ENCODE measurements at regions not wholly inside any gene's neighbourhood (a gene's known extent, or its start where the extent isn't known, plus 50 kb on each side); places are given as distances from the start of the nearest gene placed in this dataset.

GRCh38 chr12:108060903-108061302 is 68.2 kb upstream of the WSCD2 start:
- H3K4me1 Mint-ChIP-seq = no peaks in the 10 kb centered on the region
- no peak for DNase-seq (ENCODE audit: low read depth, low spot score)
- H3K36me3 Mint-ChIP-seq (ENCODE audit: low read depth) = no peaks in the 10 kb centered on the region
- H3K9me3 Mint-ChIP-seq = no peaks in the 10 kb centered on the region
- H3K27ac Mint-ChIP-seq (ENCODE audit: unreplicated experiment) = no peak overlapping the region
- peaks cover 48% of the 10 kb centered on the region for H3K27me3 Mint-ChIP-seq (ENCODE audit: low read depth)
- no peak overlapping the region for H3K4me3 Mint-ChIP-seq
- TF ChIP-seq, protein P1, sequence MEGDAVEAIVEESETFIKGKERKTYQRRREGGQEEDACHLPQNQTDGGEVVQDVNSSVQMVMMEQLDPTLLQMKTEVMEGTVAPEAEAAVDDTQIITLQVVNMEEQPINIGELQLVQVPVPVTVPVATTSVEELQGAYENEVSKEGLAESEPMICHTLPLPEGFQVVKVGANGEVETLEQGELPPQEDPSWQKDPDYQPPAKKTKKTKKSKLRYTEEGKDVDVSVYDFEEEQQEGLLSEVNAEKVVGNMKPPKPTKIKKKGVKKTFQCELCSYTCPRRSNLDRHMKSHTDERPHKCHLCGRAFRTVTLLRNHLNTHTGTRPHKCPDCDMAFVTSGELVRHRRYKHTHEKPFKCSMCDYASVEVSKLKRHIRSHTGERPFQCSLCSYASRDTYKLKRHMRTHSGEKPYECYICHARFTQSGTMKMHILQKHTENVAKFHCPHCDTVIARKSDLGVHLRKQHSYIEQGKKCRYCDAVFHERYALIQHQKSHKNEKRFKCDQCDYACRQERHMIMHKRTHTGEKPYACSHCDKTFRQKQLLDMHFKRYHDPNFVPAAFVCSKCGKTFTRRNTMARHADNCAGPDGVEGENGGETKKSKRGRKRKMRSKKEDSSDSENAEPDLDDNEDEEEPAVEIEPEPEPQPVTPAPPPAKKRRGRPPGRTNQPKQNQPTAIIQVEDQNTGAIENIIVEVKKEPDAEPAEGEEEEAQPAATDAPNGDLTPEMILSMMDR (conservative IDR thresholded peaks at IDR 0.05) = no peak

- peaks cover 38% of the 10 kb centered on the region for H3K27me3 Mint-ChIP-seq (ENCODE audit: low read depth)
- H3K27ac Mint-ChIP-seq (ENCODE audit: unreplicated experiment) = no peak overlapping the region
- H3K4me1 Mint-ChIP-seq = no peaks in the 10 kb centered on the region
- no peaks in the 10 kb centered on the region for H3K9me3 Mint-ChIP-seq
- DNase-seq (ENCODE audit: low read depth, low spot score) = peak; percentile 29
- H3K36me3 Mint-ChIP-seq (ENCODE audit: low read depth) = no peaks in the 10 kb centered on the region
- TF ChIP-seq, protein P1 (conservative IDR thresholded peaks at IDR 0.05) = peak; percentile 65
- no peak overlapping the region for H3K4me3 Mint-ChIP-seq
These were observed 65.9 kb upstream of the WSCD2 start for GRCh38 chr12:108063192-108063591.

DNA sequence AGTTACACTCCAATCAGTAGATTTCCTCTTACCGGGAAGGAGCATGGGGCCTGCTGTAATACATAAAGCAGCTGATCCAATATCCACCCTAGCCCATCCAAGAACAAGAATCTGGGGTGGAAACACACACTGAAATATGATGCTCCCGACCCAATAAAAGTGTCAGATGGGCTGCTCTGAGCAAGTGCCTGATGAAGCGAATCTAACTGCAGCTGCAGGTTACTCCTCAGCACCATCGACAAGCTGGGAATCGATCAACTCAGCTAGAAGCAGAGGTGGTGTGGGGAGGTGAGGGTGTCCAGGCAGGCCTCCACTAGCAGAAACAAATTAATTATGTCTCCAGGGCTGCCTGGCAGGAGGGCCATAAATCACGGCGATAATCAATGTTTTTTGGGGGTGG is 64.0 kb upstream of the WSCD2 start:
- no peaks in the 10 kb centered on the region for H3K36me3 Mint-ChIP-seq (ENCODE audit: low read depth)
- DNase-seq (ENCODE audit: low read depth, low spot score) = no peak
- no peaks in the 10 kb centered on the region for H3K4me1 Mint-ChIP-seq
- H3K9me3 Mint-ChIP-seq = no peaks in the 10 kb centered on the region
- H3K4me3 Mint-ChIP-seq = no peak overlapping the region
- no peak overlapping the region for H3K27ac Mint-ChIP-seq (ENCODE audit: unreplicated experiment)
- TF ChIP-seq, protein P1 (conservative IDR thresholded peaks at IDR 0.05) = no peak
- H3K27me3 Mint-ChIP-seq (ENCODE audit: low read depth) = peaks cover 45% of the 10 kb centered on the region

- Mint-ChIP-seq H3K4me3 (no peak overlapping the region), H3K4me1 (no peaks in the 10 kb centered on the region), H3K27ac (ENCODE audit: unreplicated experiment) (no peak overlapping the region), H3K9me3 (no peaks in the 10 kb centered on the region), H3K27me3 (ENCODE audit: low read depth) (peaks cover 51% of the 10 kb centered on the region), H3K36me3 (ENCODE audit: low read depth) (no peaks in the 10 kb centered on the region)
- TF ChIP-seq, protein P1 (conservative IDR thresholded peaks at IDR 0.05) = no peak
- DNase-seq (ENCODE audit: low read depth, low spot score) = no peak
These were observed 62.2 kb upstream of the WSCD2 start for GRCh38 chr12:108066583-108067577.

- Mint-ChIP-seq H3K36me3 (ENCODE audit: low read depth) (no peaks in the 10 kb centered on the region), H3K27me3 (ENCODE audit: low read depth) (peaks cover 52% of the 10 kb centered on the region), H3K27ac (ENCODE audit: unreplicated experiment) (no peak overlapping the region), H3K4me1 (no peaks in the 10 kb centered on the region), H3K4me3 (no peak overlapping the region), H3K9me3 (no peaks in the 10 kb centered on the region)
- DNase-seq (ENCODE audit: low read depth, low spot score) = no peak
- TF ChIP-seq, protein P1 (conservative IDR thresholded peaks at IDR 0.05) = no peak
These were observed 59.4 kb upstream of the WSCD2 start for GRCh38 chr12:108069651-108070165.
